Nephron progenitor cell (in vitro differentiated cells): ENCODE measurements at regions not wholly inside any gene's neighbourhood (a gene's known extent, or its start where the extent isn't known, plus 50 kb on each side); places are given as distances from the start of the nearest gene placed in this dataset.

ENCODE experiments used
- DNase-seq: peaks from one replicate; pipeline ENCODE4 v3.0.0; 2021
- H3K27ac Mint-ChIP-seq: 2 replicates; pipeline ENCODE4 v1.8.0; 2021; ENCODE audit warnings: mild to moderate bottlenecking, moderate library complexity, mixed read lengths
- H3K27me3 Mint-ChIP-seq: 2 replicates; pipeline ENCODE4 v1.8.0; 2021; ENCODE audit warnings: mild to moderate bottlenecking, low read depth, mixed read lengths; ENCODE audit not compliant: poor library complexity
- H3K36me3 Mint-ChIP-seq: 2 replicates; pipeline ENCODE4 v1.8.0; 2021; ENCODE audit warnings: low read depth, mixed read lengths
- H3K4me1 Mint-ChIP-seq: 2 replicates; pipeline ENCODE4 v1.8.0; 2021; ENCODE audit warnings: mixed read lengths
- H3K4me3 Mint-ChIP-seq: 2 replicates; pipeline ENCODE4 v1.8.0; 2021; ENCODE audit warnings: mild to moderate bottlenecking, moderate library complexity, mixed read lengths
- H3K9me3 Mint-ChIP-seq: 2 replicates; pipeline ENCODE4 v1.8.0; 2021; ENCODE audit warnings: mild to moderate bottlenecking, moderate library complexity, mixed read lengths
- CTCF ChIP-seq: fragments of 200-600 bp; sonication (generic); IDR thresholded peaks from 2 replicates; pipeline ENCODE4 v1.5.0; 2021; ENCODE audit warnings: antibody characterized with exemption

GRCh38 chr17:68737761-68738443 is 136.7 kb upstream of the FAM20A start:
- Mint-ChIP-seq H3K36me3 (no peaks in the 10 kb centered on the region), H3K4me1 (no peaks in the 10 kb centered on the region), H3K9me3 (peaks cover 18% of the 10 kb centered on the region), H3K27me3 (peaks cover 9% of the 10 kb centered on the region), H3K4me3 (no peak overlapping the region), H3K27ac (no peak overlapping the region)
- no peak for TF ChIP-seq CTCF
- no peak for DNase-seq

- DNase-seq = no peak
- H3K27ac Mint-ChIP-seq = no peak overlapping the region
Measured at GRCh38 chr17:68734931-68735330, 133.8 kb upstream of the FAM20A start.

GRCh38 chr17:68734187-68734900 is 133.2 kb upstream of the FAM20A start:
- no peak for TF ChIP-seq CTCF
- Mint-ChIP-seq H3K4me3 (no peak overlapping the region), H3K9me3 (peaks cover 6% of the 10 kb centered on the region), H3K4me1 (no peaks in the 10 kb centered on the region), H3K27ac (no peak overlapping the region), H3K36me3 (no peaks in the 10 kb centered on the region), H3K27me3 (peaks cover 4% of the 10 kb centered on the region)
- no peak for DNase-seq

More at GRCh38 chr17:68734931-68735330, 133.8 kb upstream of the FAM20A start:
- H3K4me3 Mint-ChIP-seq = no peak overlapping the region
- peaks cover 4% of the 10 kb centered on the region for H3K9me3 Mint-ChIP-seq
- H3K4me1 Mint-ChIP-seq = no peaks in the 10 kb centered on the region
- peaks cover 4% of the 10 kb centered on the region for H3K27me3 Mint-ChIP-seq
- TF ChIP-seq CTCF = no peak
- H3K36me3 Mint-ChIP-seq = no peaks in the 10 kb centered on the region

DNA sequence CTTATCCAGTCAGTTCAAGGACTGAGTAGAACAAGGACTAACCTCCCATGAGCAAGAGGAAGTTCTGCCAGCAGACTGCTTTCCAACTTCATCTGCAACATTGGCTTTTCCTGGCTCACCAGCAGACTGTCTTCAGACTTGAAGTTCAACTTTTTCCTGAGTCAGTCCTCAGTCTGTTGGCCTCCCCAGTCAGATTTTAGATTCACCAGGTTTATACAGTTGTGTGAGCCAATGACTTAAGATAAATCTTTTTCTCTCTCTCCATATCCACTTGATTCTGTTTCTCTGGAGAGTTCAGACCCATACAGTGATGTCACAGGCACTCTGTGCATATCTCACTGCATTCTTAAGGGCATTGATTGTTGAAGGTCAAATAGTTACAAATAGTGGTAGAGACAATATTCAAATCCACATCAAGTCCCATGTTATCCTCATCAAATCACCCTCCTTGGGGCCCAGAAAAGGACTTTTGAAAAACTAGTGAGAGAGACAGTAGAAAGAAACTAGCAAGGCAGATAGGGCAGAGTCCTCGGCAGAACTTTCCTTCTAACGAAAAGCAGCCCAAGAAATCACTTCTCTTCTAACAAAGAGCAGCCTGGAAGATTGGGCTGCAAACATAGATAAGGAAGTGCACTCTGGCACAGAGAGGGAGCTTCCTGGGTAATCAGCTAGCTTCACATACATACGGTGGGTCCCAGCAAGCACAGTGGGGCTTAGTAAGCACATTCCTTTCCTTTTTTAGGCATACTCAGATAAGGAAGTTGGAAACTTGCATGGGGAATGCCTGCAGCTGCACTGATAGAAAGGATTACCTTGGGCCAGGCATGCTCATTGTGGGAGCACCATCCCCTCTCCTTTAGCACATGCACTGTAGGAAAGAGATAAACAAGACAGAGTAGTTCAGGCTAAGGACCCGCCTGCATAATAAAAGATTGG is 132.3 kb upstream of the FAM20A start:
- no peak for TF ChIP-seq CTCF
- H3K27me3 Mint-ChIP-seq = no peaks in the 10 kb centered on the region
- H3K4me1 Mint-ChIP-seq = no peaks in the 10 kb centered on the region
- no peak overlapping the region for H3K4me3 Mint-ChIP-seq
- H3K9me3 Mint-ChIP-seq = peaks cover 12% of the 10 kb centered on the region
- no peak overlapping the region for H3K27ac Mint-ChIP-seq
- no peak for DNase-seq
- no peaks in the 10 kb centered on the region for H3K36me3 Mint-ChIP-seq

DNA sequence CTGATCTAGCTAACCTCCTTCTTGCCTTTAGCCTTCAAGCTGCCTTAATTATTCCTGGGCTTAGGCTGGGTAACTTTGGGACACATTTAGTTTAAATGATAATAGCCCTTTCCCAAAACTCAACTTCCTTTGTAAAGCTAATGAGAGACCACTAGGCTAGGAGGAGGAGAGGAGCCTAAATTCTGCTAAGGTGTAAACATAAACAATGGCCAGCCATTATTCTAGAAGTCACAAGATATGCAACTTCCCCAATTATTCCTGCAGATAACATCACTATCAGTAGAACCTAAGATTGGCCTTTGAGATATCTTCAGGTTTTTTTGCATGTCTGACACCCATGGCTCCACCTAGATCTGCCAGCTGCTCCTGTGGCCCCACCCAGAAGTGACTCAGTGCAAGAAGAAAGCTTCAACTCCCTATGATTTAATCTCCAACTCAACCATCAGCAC is 131.2 kb upstream of the FAM20A start:
- H3K27ac Mint-ChIP-seq = no peak overlapping the region
- H3K4me3 Mint-ChIP-seq = no peak overlapping the region
- peaks cover 22% of the 10 kb centered on the region for H3K9me3 Mint-ChIP-seq
- no peak for TF ChIP-seq CTCF
- no peak for DNase-seq
- no peaks in the 10 kb centered on the region for H3K4me1 Mint-ChIP-seq
- no peaks in the 10 kb centered on the region for H3K27me3 Mint-ChIP-seq
- no peaks in the 10 kb centered on the region for H3K36me3 Mint-ChIP-seq
